ENCODE measurements at regions not wholly inside any gene's neighbourhood (a gene's known extent, or its start where the extent isn't known, plus 50 kb on each side); places are given as distances from the start of the nearest gene placed in this dataset.
A peak's percentile ranks its signal among the peaks of the same experiment; 100 is the strongest.
"Not testable (repeated sequence)": the region's sequence is repeated elsewhere in the genome, so short reads cannot be mapped to it uniquely, and the experiment has no call there.

- ATAC-seq: no peak
Measured at GRCh38 chr6:95865857-95866256, 149.9 kb upstream of the FUT9 start.

GRCh38 chr6:95866732-95867131, 149.0 kb upstream of the FUT9 start:
- DNase-seq: no peak
- ATAC-seq: no peak

More at GRCh38 chr6:95865857-95866256, 149.9 kb upstream of the FUT9 start:
- DNase-seq: no peak

- ATAC-seq (no peak), DNase-seq (no peak)
Measured at GRCh38 chr6:95867205-95867604, 148.6 kb upstream of the FUT9 start.

GRCh38 chr6:95877480-95877879, 138.3 kb upstream of the FUT9 start:
- DNase-seq (no peak), ATAC-seq (no peak)

GRCh38 chr6:95879856-95880255, 135.9 kb upstream of the FUT9 start:
- ATAC-seq: no peak
- no peak for DNase-seq

- ATAC-seq: no peak
Measured at GRCh38 chr6:95882371-95882770, 133.4 kb upstream of the FUT9 start.

GRCh38 chr6:95888711-95889110, 127.1 kb upstream of the FUT9 start:
- not testable (repeated sequence) for ATAC-seq

More at GRCh38 chr6:95882371-95882770, 133.4 kb upstream of the FUT9 start:
- DNase-seq: no peak

GRCh38 chr6:95905132-95905531, 110.6 kb upstream of the FUT9 start:
- ATAC-seq (no peak), DNase-seq (no peak)

More at GRCh38 chr6:95888711-95889110, 127.1 kb upstream of the FUT9 start:
- not testable (repeated sequence) for DNase-seq

- DNase-seq: no peak
- ATAC-seq: no peak
Measured at GRCh38 chr6:95917034-95917433, 98.7 kb upstream of the FUT9 start.

GRCh38 chr6:95923518-95923917, 92.3 kb upstream of the FUT9 start:
- peak; percentile 4 for DNase-seq
- no peak for ATAC-seq

GRCh38 chr6:95935736-95936135, 80.0 kb upstream of the FUT9 start:
- no peak for ATAC-seq
- no peak for DNase-seq

GRCh38 chr6:95946906-95947305, 68.9 kb upstream of the FUT9 start:
- no peak for DNase-seq
- ATAC-seq: no peak

GRCh38 chr6:95948324-95948723, 67.5 kb upstream of the FUT9 start:
- ATAC-seq (no peak), DNase-seq (no peak)

- ATAC-seq: no peak
- no peak for DNase-seq
Measured at GRCh38 chr6:95949985-95950384, 65.8 kb upstream of the FUT9 start.

- ATAC-seq (no peak), DNase-seq (no peak)
Measured at GRCh38 chr6:95958686-95959085, 57.1 kb upstream of the FUT9 start.

GRCh38 chr6:95959261-95959660, 56.5 kb upstream of the FUT9 start:
- ATAC-seq: no peak
- DNase-seq: no peak

Measured in stimulated activated naive CD8-positive, alpha-beta T cell treated with anti-CD3 and anti-CD28 coated beads, Interleukin-15, Interleukin-2, amounts not matched to agents 100 U/mL and 50 U/mL, for 24 hours (primary cell).